HCT116 (cell line): ENCODE measurements at regions not wholly inside any gene's neighbourhood (a gene's known extent, or its start where the extent isn't known, plus 50 kb on each side); places are given as distances from the start of the nearest gene placed in this dataset.

Experiments
- ATAC-seq: fragments of 200-7000 bp; cut with Tn5 transposase; 2 replicates; pipeline ENCODE4 v1.9.1; 2020; ENCODE audit warnings: mild to moderate bottlenecking, moderate library complexity
- BruUV-seq: library from RNA; stranded (reverse); fragments of 400-500 nt; replicated peaks from 2 replicates; lab custom pipeline; 2021; lab: Mats Ljungman, UMichigan
- CTCF ChIA-PET: fragments of 300-600 bp; sonication (Branson Sonifier 250); formaldehyde crosslinking; loops from one replicate; lab custom pipeline; 2021; ENCODE audit warnings: antibody characterized with exemption; lab: Charles Lee
- POLR2A ChIA-PET: fragments of 300-600, 350-600 bp; sonication (Branson Sonifier 250); formaldehyde crosslinking; loops from one replicate; lab custom pipeline; 2021; ENCODE audit warnings: antibody characterized with exemption; lab: Charles Lee
- RAD21 ChIA-PET, 2 experiments: fragments of 300-600 bp; sonication (Branson Sonifier 250); formaldehyde crosslinking; loops; one replicate each; lab custom pipeline; 2023; ENCODE audit warnings: low total read pairs in 2 of 2; ENCODE audit not compliant: uncharacterized antibody in 2 of 2, unreplicated experiment in 2 of 2, low non-redundant PET in 1 of 2; lab: Charles Lee
- DNase-seq: peaks from one replicate; pipeline ENCODE4 v3.0.0-alpha.2; 2010; ENCODE audit warnings: low read depth, low spot score
- H2AFZ ChIP-seq: fragments of 200-600 bp; shearing (Covaris generic), sonication (generic); 2 replicates; pipeline ENCODE4 v1.6.1; 2017; ENCODE audit warnings: low read depth, mixed run types, mixed read lengths, antibody characterized with exemption, low read length; ENCODE audit not compliant: poor library complexity, severe bottlenecking
- H3K27ac ChIP-seq: 2 replicates; pipeline ENCODE4 v1.5.1; 2012; ENCODE audit warnings: low read depth, low read length
- H3K27me3 ChIP-seq: fragments of 200-600 bp; sonication (generic); 2 replicates; pipeline ENCODE4 v1.6.1; 2016; ENCODE audit warnings: mixed run types, low read length, mixed read lengths; ENCODE audit not compliant: insufficient read depth
- H3K36me3 ChIP-seq, 2 experiments: fragments of 200-500 bp in 1 of 2; fragments of 200-600 bp in 1 of 2; sonication (Bioruptor generic) in 1 of 2; sonication (generic) in 1 of 2; 2 replicates each; pipeline versions ENCODE4 v1.5.1 to v1.6.1; 2014 to 2016; ENCODE audit warnings: low read length in 2 of 2, inconsistent platforms in 1 of 2, mixed read lengths in 1 of 2, mixed run types in 1 of 2; ENCODE audit not compliant: insufficient read depth in 2 of 2, control insufficient read depth in 1 of 2
- H3K4me1 ChIP-seq, 2 experiments: fragments of 200-600 bp in 1 of 2; sonication (generic) in 1 of 2; 2 replicates each; pipeline versions ENCODE4 v1.5.1 to v1.6.1; 2012 to 2017; ENCODE audit warnings: low read length in 2 of 2, inconsistent platforms in 1 of 2, mild to moderate bottlenecking in 1 of 2, mixed read lengths in 1 of 2, mixed run types in 1 of 2, moderate library complexity in 1 of 2; ENCODE audit not compliant: insufficient read depth in 2 of 2, control insufficient read depth in 1 of 2
- H3K4me2 ChIP-seq: fragments of 200-600 bp; sonication (generic); 2 replicates; pipeline ENCODE4 v1.6.1; 2017; ENCODE audit warnings: mixed run types, low read length, mixed read lengths
- H3K4me3 ChIP-seq, 2 experiments: fragments of 200-600 bp in 1 of 2; sonication (generic) in 1 of 2; replicated peaks in 1 of 2; 2 replicates each; pipeline ENCODE4 v1.5.1; 2011 to 2016; ENCODE audit warnings: low read length in 2 of 2, control low read depth in 1 of 2, low read depth in 1 of 2, mild to moderate bottlenecking in 1 of 2, mixed read lengths in 1 of 2, mixed run types in 1 of 2
- H3K79me2 ChIP-seq: fragments of 200-600 bp; sonication (generic); 2 replicates; pipeline ENCODE4 v1.6.1; 2017; ENCODE audit warnings: mild to moderate bottlenecking, mixed run types, low read length, moderate library complexity, mixed read lengths; ENCODE audit not compliant: insufficient read depth
- H3K9ac ChIP-seq: fragments of 200-600 bp; sonication (generic); 2 replicates; pipeline ENCODE4 v1.6.1; 2016; ENCODE audit warnings: low read length, mixed read lengths
- H3K9me2 ChIP-seq: fragments of 200-600 bp; sonication (generic), shearing (Covaris generic); 2 replicates; pipeline ENCODE4 v1.6.1; 2017; ENCODE audit warnings: mixed run types, mild to moderate bottlenecking, moderate library complexity; ENCODE audit not compliant: insufficient read depth
- H3K9me3 ChIP-seq, 2 experiments: fragments of 200-500 bp in 1 of 2; fragments of 200-600 bp in 1 of 2; sonication (Bioruptor generic) in 1 of 2; sonication (generic) in 1 of 2; 2 replicates each; pipeline ENCODE4 v1.6.1; 2014 to 2017; ENCODE audit warnings: low read length in 2 of 2, mixed read lengths in 2 of 2, inconsistent platforms in 1 of 2, low read depth in 1 of 2, mild to moderate bottlenecking in 1 of 2, mixed run types in 1 of 2, moderate library complexity in 1 of 2; ENCODE audit not compliant: control insufficient read depth in 1 of 2, insufficient read depth in 1 of 2
- H4K20me1 ChIP-seq: fragments of 200-600 bp; sonication (generic), shearing (Covaris generic); 2 replicates; pipeline ENCODE4 v1.6.1; 2017; ENCODE audit warnings: mixed run types, mild to moderate bottlenecking, moderate library complexity; ENCODE audit not compliant: insufficient read depth
- ATF3 ChIP-seq: IDR thresholded peaks from 2 replicates; pipeline ENCODE4 v1.6.1; 2012
- CBX3 ChIP-seq: IDR thresholded peaks from 2 replicates; pipeline ENCODE4 v1.6.1; 2012; ENCODE audit warnings: low read depth
- CEBPB ChIP-seq: IDR thresholded peaks from 2 replicates; pipeline ENCODE4 v1.6.1; 2012; ENCODE audit warnings: low read depth
- CTCF ChIP-seq, 3 experiments: fragments of 200-600 bp in 1 of 3; sonication (generic) in 1 of 3; IDR thresholded peaks in 2 of 3; conservative IDR thresholded peaks in 1 of 3; 2 replicates each; pipeline ENCODE4 v1.5.1; 2012 to 2017; ENCODE audit warnings: low read depth in 2 of 3, low read length in 2 of 3, antibody characterized with exemption in 1 of 3, borderline replicate concordance in 1 of 3, control low read depth in 1 of 3, mild to moderate bottlenecking in 1 of 3, mixed read lengths in 1 of 3, mixed run types in 1 of 3, moderate library complexity in 1 of 3; ENCODE audit not compliant: insufficient read depth in 1 of 3
- EZH2 ChIP-seq: fragments of 200-600 bp; sonication (generic); IDR thresholded peaks from 2 replicates; pipeline ENCODE4 v1.6.1; 2017; ENCODE audit warnings: antibody characterized with exemption, mixed run types
- FOSL1 ChIP-seq: IDR thresholded peaks from 2 replicates; pipeline ENCODE4 v1.6.1; 2012; ENCODE audit warnings: low read depth
- MAX ChIP-seq: IDR thresholded peaks from 2 replicates; pipeline ENCODE4 v1.6.1; 2012
- POLR2A ChIP-seq: IDR thresholded peaks from 2 replicates; pipeline ENCODE4 v1.7.0; 2011; ENCODE audit warnings: borderline replicate concordance; ENCODE audit not compliant: insufficient read depth, insufficient read length; ENCODE audit errors: extremely low read depth
- SIN3A ChIP-seq: IDR thresholded peaks from 2 replicates; pipeline ENCODE4 v1.6.1; 2012; ENCODE audit warnings: low read depth
- TCF7L2 ChIP-seq: IDR thresholded peaks from 2 replicates; pipeline ENCODE4 v1.7.0; 2011; ENCODE audit warnings: borderline replicate concordance, inconsistent platforms; ENCODE audit not compliant: insufficient read depth, insufficient read length; ENCODE audit errors: extremely low read depth
- intact Hi-C: fragments of 100-400 bp; cut with micrococcal nuclease; formaldehyde crosslinking; loops from 2 replicates; pipeline ENCODE4 v1.10.0; 2022

DNA sequence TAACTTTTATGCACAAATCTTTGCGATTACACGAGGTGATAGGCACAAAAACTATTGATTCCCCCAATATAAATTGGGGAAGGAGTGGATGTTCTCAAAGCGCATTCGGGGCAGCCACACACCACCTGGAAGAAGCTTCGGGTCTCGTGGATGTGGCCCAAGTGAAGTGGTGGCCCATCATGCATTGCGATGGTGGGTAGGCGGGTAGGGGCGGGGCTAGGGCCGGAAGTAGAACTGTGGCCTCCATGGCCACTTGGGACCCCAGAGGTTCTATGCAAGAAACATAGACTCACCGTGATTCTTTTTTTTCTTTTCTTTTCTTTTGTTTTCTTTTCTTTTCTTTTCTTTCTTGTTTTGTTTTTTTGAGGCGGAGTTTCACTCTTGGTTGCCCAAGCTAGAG lies 86.4 kb upstream of the SLC44A1 start:
- Histone ChIP-seq H3K9me2 (no peaks in the 10 kb centered on the region), H2AFZ (no peak overlapping the region), H3K4me3 (no peak overlapping the region), H3K79me2 (no peaks in the 10 kb centered on the region), H3K27ac (no peak overlapping the region), H3K9me3 (no peaks in the 10 kb centered on the region), H3K9ac (no peak overlapping the region), H3K27me3 (no peaks in the 10 kb centered on the region), H3K36me3 (no peaks in the 10 kb centered on the region), H3K4me2 (no peak overlapping the region), H3K4me1 (peaks cover 0 to 5% of the 10 kb centered on the region in 2 experiments; a peak in 2 of 4 replicates), H4K20me1 (no peaks in the 10 kb centered on the region)
- ChIA-PET POLR2A (no interaction called here), CTCF (no interaction called here), RAD21 (no interaction called here)
- intact Hi-C loops = loop anchor here (10.0 kb wide), 1 partner anchor 397 kb away; the partner anchor contains the start of gene FKTN
- no peak for ATAC-seq
- no peak for DNase-seq
- no peak for TF ChIP-seq CEBPB
- TF ChIP-seq CBX3 = no peak
- no peak for TF ChIP-seq POLR2A
- no peak for TF ChIP-seq CTCF (IDR thresholded peaks at IDR 0.05 in 2 of 3, conservative IDR thresholded peaks at IDR 0.05 in 1 of 3; ENCODE audit: borderline replicate concordance in 1 of 3, insufficient read depth in 1 of 3, low read depth in 2 of 3, low read length in 2 of 3)
- TF ChIP-seq FOSL1 = no peak
- no peak for TF ChIP-seq ATF3
- no peak for TF ChIP-seq SIN3A
- TF ChIP-seq EZH2 = no peak
- no peak for TF ChIP-seq TCF7L2
- TF ChIP-seq MAX = no peak
- BruUV-seq = no TSS peak
